GM12864 (cell line): ENCODE measurements at regions not wholly inside any gene's neighbourhood (a gene's known extent, or its start where the extent isn't known, plus 50 kb on each side); places are given as distances from the start of the nearest gene placed in this dataset.

Source experiments
- DNase-seq: peaks from one replicate; pipeline ENCODE4 v3.0.0-alpha.2; 2011; ENCODE audit warnings: low read depth
- H3K4me3 ChIP-seq: 2 replicates; pipeline ENCODE4 v1.5.1; 2011; ENCODE audit warnings: mild to moderate bottlenecking, low read depth, low read length, control low read depth
- CTCF ChIP-seq: IDR thresholded peaks from 2 replicates; pipeline ENCODE4 v1.5.1; 2011; ENCODE audit warnings: low read depth, mild to moderate bottlenecking, moderate library complexity, low read length, control low read depth, inconsistent platforms; ENCODE audit errors: missing control alignments

- H3K4me3 ChIP-seq: no peak overlapping the region
- no peak for DNase-seq
- no peak for TF ChIP-seq CTCF
Measured at GRCh38 chr18:47506897-47507296, 255.4 kb upstream of the SKOR2 start.

GRCh38 chr18:47501946-47502345 lies 250.5 kb upstream of the SKOR2 start:
- TF ChIP-seq CTCF: no peak
- H3K4me3 ChIP-seq: no peak overlapping the region
- DNase-seq: no peak

GRCh38 chr18:47500930-47501329 lies 249.5 kb upstream of the SKOR2 start:
- DNase-seq: no peak
- no peak for TF ChIP-seq CTCF
- H3K4me3 ChIP-seq: no peak overlapping the region

GRCh38 chr18:47492691-47493090 lies 241.2 kb upstream of the SKOR2 start:
- TF ChIP-seq CTCF: no peak
- H3K4me3 ChIP-seq: no peak overlapping the region
- DNase-seq: no peak

GRCh38 chr18:47490882-47491281 lies 239.4 kb upstream of the SKOR2 start:
- no peak overlapping the region for H3K4me3 ChIP-seq
- no peak for TF ChIP-seq CTCF
- no peak for DNase-seq

- TF ChIP-seq CTCF: no peak
- DNase-seq: no peak
- H3K4me3 ChIP-seq: no peak overlapping the region
Measured at GRCh38 chr18:47485221-47485797, 233.8 kb upstream of the SKOR2 start.

- DNase-seq: no peak
- H3K4me3 ChIP-seq: no peak overlapping the region
- TF ChIP-seq CTCF: no peak
Measured at GRCh38 chr18:47484068-47484467, 232.6 kb upstream of the SKOR2 start.
